ENCODE measurements at regions not wholly inside any gene's neighbourhood (a gene's known extent, or its start where the extent isn't known, plus 50 kb on each side); places are given as distances from the start of the nearest gene placed in this dataset.

DNA sequence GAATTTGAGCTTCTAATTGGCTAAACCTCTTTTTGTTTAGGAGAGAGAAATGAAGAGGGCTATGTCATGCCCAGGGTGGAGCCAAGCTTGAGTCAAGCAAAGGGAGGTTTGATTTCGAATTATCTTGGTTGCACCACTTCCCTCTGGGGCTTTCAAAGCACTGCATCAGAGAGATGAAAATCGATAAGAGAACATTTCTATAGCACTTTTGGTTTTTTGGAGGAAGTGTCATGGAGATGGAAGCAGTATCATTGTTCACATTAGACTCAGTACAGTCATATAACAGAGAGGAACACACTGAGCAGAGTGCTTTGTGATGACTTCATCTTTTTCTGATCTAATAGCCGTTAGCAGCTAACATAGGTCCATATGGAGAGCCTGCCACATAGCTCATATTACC, 120.3 kb upstream of the UXS1 start:
- Histone ChIP-seq H3K9me3 (no peaks in the 10 kb centered on the region), H3K27me3 (no peaks in the 10 kb centered on the region), H3K4me1 (no peaks in the 10 kb centered on the region), H3K4me3 (no peak overlapping the region), H3K27ac (no peak overlapping the region), H3K36me3 (no peaks in the 10 kb centered on the region)
- TF ChIP-seq, protein P1, sequence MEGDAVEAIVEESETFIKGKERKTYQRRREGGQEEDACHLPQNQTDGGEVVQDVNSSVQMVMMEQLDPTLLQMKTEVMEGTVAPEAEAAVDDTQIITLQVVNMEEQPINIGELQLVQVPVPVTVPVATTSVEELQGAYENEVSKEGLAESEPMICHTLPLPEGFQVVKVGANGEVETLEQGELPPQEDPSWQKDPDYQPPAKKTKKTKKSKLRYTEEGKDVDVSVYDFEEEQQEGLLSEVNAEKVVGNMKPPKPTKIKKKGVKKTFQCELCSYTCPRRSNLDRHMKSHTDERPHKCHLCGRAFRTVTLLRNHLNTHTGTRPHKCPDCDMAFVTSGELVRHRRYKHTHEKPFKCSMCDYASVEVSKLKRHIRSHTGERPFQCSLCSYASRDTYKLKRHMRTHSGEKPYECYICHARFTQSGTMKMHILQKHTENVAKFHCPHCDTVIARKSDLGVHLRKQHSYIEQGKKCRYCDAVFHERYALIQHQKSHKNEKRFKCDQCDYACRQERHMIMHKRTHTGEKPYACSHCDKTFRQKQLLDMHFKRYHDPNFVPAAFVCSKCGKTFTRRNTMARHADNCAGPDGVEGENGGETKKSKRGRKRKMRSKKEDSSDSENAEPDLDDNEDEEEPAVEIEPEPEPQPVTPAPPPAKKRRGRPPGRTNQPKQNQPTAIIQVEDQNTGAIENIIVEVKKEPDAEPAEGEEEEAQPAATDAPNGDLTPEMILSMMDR (IDR thresholded peaks at IDR 0.05): no peak
- no peak for DNase-seq (ENCODE audit: low spot score in 2 of 2)
- intact Hi-C loops (cut with DNase I): no loop called here

DNA sequence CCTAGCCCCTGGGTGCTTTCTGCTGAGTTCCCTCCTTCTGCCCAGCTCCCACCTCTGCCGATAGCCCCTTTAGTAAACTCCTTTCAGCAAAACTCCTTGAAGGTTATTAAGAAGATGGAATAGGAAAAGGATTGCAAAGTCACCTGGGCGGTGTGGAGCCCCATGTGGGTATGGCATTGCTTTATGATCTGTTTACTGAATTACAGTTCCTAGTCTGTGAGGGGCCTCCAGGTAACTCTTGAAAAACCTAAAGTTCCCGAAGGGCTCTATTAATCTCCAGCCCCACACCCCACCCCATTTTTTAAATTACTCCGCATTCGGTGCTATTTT, 116.9 kb upstream of the UXS1 start:
- H3K4me3 ChIP-seq: no peak overlapping the region
- no peaks in the 10 kb centered on the region for H3K27me3 ChIP-seq
- H3K9me3 ChIP-seq: no peaks in the 10 kb centered on the region
- DNase-seq (ENCODE audit: low spot score in 2 of 2): no peak
- intact Hi-C loops (cut with DNase I): no loop called here
- no peak overlapping the region for H3K27ac ChIP-seq
- no peaks in the 10 kb centered on the region for H3K36me3 ChIP-seq
- TF ChIP-seq, protein P1 (IDR thresholded peaks at IDR 0.05): no peak
- H3K4me1 ChIP-seq: no peaks in the 10 kb centered on the region

DNA sequence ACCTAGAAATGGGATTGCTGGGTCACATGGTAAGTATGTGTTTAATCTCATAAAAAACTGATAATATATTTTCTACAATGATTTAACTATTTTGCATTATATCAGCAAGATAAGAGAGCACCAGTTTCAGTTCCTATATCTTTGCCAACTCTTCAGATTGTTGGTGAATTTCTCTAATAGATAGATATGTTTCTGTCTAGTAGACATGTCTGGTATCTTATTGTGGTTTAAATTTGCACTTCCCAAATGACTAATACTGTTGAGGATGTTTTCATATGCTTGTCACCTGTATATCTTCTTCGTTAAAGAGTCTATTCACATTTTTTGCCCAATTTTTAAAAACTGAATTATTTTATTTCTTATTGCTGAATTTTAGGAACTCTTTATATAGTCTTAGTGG, 113.8 kb upstream of the UXS1 start:
- no peak for DNase-seq (ENCODE audit: low spot score in 2 of 2)
- TF ChIP-seq, protein P1 (IDR thresholded peaks at IDR 0.05): no peak
- no peaks in the 10 kb centered on the region for H3K27me3 ChIP-seq
- H3K9me3 ChIP-seq: no peaks in the 10 kb centered on the region
- no peak overlapping the region for H3K4me3 ChIP-seq
- intact Hi-C loops (cut with DNase I): no loop called here
- H3K27ac ChIP-seq: no peak overlapping the region
- no peaks in the 10 kb centered on the region for H3K36me3 ChIP-seq
- no peaks in the 10 kb centered on the region for H3K4me1 ChIP-seq

DNA sequence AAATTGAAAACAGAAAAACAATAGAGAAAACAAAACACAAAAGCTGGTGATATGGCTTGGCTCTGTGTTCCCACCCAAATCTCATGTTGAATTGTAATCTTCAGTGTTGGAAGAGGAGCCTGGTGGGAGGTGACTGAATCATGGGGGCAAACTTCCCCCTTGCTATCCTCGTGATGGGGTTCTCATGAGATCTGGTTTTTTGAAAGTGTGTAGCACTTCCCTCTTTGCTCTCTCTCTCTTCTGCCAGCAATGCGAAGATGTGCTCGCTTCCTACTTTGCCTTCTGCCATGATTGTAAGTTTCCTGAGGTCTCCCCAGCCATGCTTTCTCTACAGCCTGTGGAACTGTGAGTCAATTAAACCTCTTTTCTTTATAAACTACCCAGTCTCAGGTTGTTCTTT, 112.3 kb upstream of the UXS1 start:
- TF ChIP-seq, protein P1 (IDR thresholded peaks at IDR 0.05): no peak
- H3K27ac ChIP-seq: no peak overlapping the region
- H3K27me3 ChIP-seq: no peaks in the 10 kb centered on the region
- H3K36me3 ChIP-seq: no peaks in the 10 kb centered on the region
- intact Hi-C loops (cut with DNase I): no loop called here
- H3K9me3 ChIP-seq: no peaks in the 10 kb centered on the region
- no peak overlapping the region for H3K4me3 ChIP-seq
- no peak for DNase-seq (ENCODE audit: low spot score in 2 of 2)
- no peaks in the 10 kb centered on the region for H3K4me1 ChIP-seq

DNA sequence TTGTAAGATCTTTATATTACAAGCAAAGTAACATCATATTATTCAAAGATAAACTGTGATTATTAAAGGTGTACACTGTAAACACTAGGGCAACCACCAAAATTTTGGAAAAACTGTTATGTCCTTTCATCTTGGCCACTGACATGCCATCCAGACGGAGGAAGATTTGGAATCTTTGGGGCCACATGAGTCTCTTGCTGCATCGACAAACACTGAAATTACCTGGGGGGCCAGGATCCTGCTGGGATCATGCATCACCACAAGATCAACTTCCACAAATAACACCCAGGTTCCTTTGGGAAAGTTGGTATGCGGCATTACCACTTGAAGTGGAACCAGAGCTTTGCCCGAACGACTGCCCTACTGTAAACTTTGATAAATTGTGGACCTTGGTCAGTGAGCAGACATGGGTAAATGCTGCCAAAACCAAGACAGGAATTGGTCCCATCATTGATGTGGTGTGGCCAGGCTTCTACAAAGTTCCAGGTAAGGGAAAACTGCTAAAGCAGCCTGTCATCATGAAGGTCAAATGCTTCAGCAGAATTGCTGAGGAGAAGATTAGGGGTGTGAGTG, 110.6 kb upstream of the UXS1 start:
- H3K36me3 ChIP-seq: no peaks in the 10 kb centered on the region
- H3K27me3 ChIP-seq: no peaks in the 10 kb centered on the region
- intact Hi-C loops (cut with DNase I): no loop called here
- H3K9me3 ChIP-seq: no peaks in the 10 kb centered on the region
- H3K4me3 ChIP-seq: no peak overlapping the region
- H3K4me1 ChIP-seq: no peaks in the 10 kb centered on the region
- no peak for DNase-seq (ENCODE audit: low spot score in 2 of 2)
- TF ChIP-seq, protein P1 (IDR thresholded peaks at IDR 0.05): no peak
- no peak overlapping the region for H3K27ac ChIP-seq

DNA sequence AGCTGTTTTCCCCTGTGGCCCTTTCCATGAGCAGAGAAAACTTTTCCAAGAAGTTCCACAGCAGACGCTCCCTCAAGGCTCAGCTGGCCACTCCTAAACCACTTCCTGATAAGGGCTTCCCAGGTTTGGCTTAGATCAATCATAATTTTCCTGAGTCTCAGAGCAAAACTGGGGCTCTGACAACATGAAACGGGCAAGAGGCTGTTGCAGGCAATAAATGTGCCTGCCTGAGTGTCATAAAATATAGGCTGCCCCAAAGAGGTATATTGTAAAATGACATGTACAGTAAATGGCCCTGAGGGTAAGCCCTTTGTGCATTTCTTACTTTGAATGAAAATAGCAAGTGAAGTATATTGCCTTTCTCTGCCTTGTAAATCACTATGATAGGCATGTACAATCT, 105.6 kb upstream of the UXS1 start:
- intact Hi-C loops (cut with DNase I): no loop called here
- Histone ChIP-seq H3K9me3 (no peaks in the 10 kb centered on the region), H3K4me3 (no peak overlapping the region), H3K4me1 (no peaks in the 10 kb centered on the region), H3K36me3 (no peaks in the 10 kb centered on the region), H3K27me3 (no peaks in the 10 kb centered on the region), H3K27ac (no peak overlapping the region)
- DNase-seq (ENCODE audit: low spot score in 2 of 2): no peak
- TF ChIP-seq, protein P1 (IDR thresholded peaks at IDR 0.05): no peak

All from ascending aorta (tissue), 2 donors.